Spleen (tissue), 11 donors: ENCODE measurements at regions not wholly inside any gene's neighbourhood (a gene's known extent, or its start where the extent isn't known, plus 50 kb on each side); places are given as distances from the start of the nearest gene placed in this dataset.

Source experiments
- DNase-seq: peaks from one replicate; pipeline ENCODE4 v3.0.0-alpha.2; 2020
- H3K27ac ChIP-seq, 8 donors: fragments of 200-600 bp; sonication (generic) in 7 of 8; 1 replicate in 4 of 8; 2 replicates in 4 of 8; pipeline versions ENCODE4 v1.5.0 to v1.8.0; 2016 to 2021; ENCODE audit warnings: inconsistent platforms in 4 of 8, mild to moderate bottlenecking in 4 of 8, moderate library complexity in 1 of 8
- H3K27me3 ChIP-seq, 7 donors: fragments of 200-600 bp; sonication (generic) in 6 of 7; replicated peaks in 1 of 7; 1 replicate in 4 of 7; 2 replicates in 3 of 7; pipeline versions ENCODE4 v1.5.0 to v1.8.0; 2016 to 2021; ENCODE audit warnings: inconsistent platforms in 3 of 7, mild to moderate bottlenecking in 1 of 7
- H3K36me3 ChIP-seq, 6 donors: fragments of 200-600 bp; sonication (generic) in 5 of 6; 1 replicate in 4 of 6; 2 replicates in 2 of 6; pipeline versions ENCODE4 v1.5.0 to v1.8.0; 2016 to 2021; ENCODE audit warnings: inconsistent platforms in 2 of 6
- H3K4me1 ChIP-seq, 6 donors: fragments of 200-600 bp; sonication (generic) in 5 of 6; 1 replicate in 3 of 6; 2 replicates in 3 of 6; pipeline versions ENCODE4 v1.5.0 to v1.8.0; 2016 to 2021; ENCODE audit warnings: inconsistent platforms in 3 of 6
- H3K4me3 ChIP-seq, 8 donors: fragments of 200-600 bp; sonication (generic) in 7 of 8; 1 replicate in 4 of 8; 2 replicates in 4 of 8; pipeline versions ENCODE4 v1.5.0 to v1.8.0; 2016 to 2021; ENCODE audit warnings: inconsistent platforms in 4 of 8, mild to moderate bottlenecking in 4 of 8, moderate library complexity in 2 of 8
- H3K9me3 ChIP-seq, 8 donors: fragments of 200-600 bp; sonication (generic) in 7 of 8; 1 replicate in 4 of 8; 2 replicates in 4 of 8; pipeline versions ENCODE4 v1.5.0 to v1.8.0; 2016 to 2021; ENCODE audit warnings: inconsistent platforms in 4 of 8
- CTCF ChIP-seq, 11 experiments: fragments of 200-600 bp in 7 of 11; fragments of 450-650 bp in 4 of 11; sonication (generic) in 4 of 11; IDR thresholded peaks in 8 of 11; conservative IDR thresholded peaks in 3 of 11; 1 replicate in 7 of 11; 2 replicates in 4 of 11; pipeline versions ENCODE4 v1.4.0 to v1.8.0; 2016 to 2021; ENCODE audit warnings: antibody characterized with exemption in 11 of 11, inconsistent platforms in 4 of 11, mild to moderate bottlenecking in 1 of 11
- POLR2A ChIP-seq, 3 donors: fragments of 450-650 bp; IDR thresholded peaks; one replicate each; pipeline ENCODE4 v1.5.1; 2017; ENCODE audit warnings: antibody characterized with exemption in 3 of 3, mild to moderate bottlenecking in 1 of 3
- POLR2AphosphoS5 ChIP-seq, 3 donors: sonication (generic); formaldehyde crosslinking; IDR thresholded peaks; one replicate each; pipeline ENCODE4 v1.5.1; 2017; ENCODE audit warnings: antibody characterized with exemption in 3 of 3
- WGBS, 5 donors: extraction: QIAGEN DNeasy Blood & Tissue Kit in 3 of 5; methylation state at CpG; one replicate each; pipeline versions ENCODE4 v1.1.5 to v1.1.7; 2013 to 2018; 5-methylcytosine and 5-hydroxymethylcytosine counted together
- intact Hi-C: fragments of 100-400 bp; cut with DNase I; formaldehyde crosslinking; loops from one replicate; pipeline ENCODE4 v1.15.0; 2023; ENCODE audit warnings: low total_unique reads
- donor health status: healthy with polysubstance abuse.
- donor health status: DM: no; HTN: no; CAD: no; lungs with moderate emphysema.
- donor health status: DM: no; HTN: no; CAD: no.
- donor health status: Bipolar disorder and iron deficiency.
- donor health status: healthy.
- donor health status: DM: no; HTN: no; CAD: no.
- donor health status: DM: yes; HTN: yes; CAD: no.

GRCh38 chr7:68601826-68602225 is 996.4 kb upstream of the AUTS2 start:
- H3K36me3 ChIP-seq, result no peaks in the 10 kb centered on the region
- H3K4me3 ChIP-seq, result no peak overlapping the region
- intact Hi-C loops, result loop anchor here (5.0 kb wide), 1 partner anchor 50 kb away; no protein-coding TSS in a partner anchor

GRCh38 chr7:68604541-68604940 is 993.7 kb upstream of the AUTS2 start:
- Histone ChIP-seq H3K4me1 (no peaks in the 10 kb centered on the region), H3K27me3 (no peaks in the 10 kb centered on the region), H3K27ac (no peak overlapping the region), H3K4me3 (no peak overlapping the region), H3K9me3 (peaks cover 6 to 53% (median 28%) of the 10 kb centered on the region in 8 donors), H3K36me3 (no peaks in the 10 kb centered on the region)
- intact Hi-C loops, result loop anchor here (5.0 kb wide), 1 partner anchor 52 kb away; no protein-coding TSS in a partner anchor
- no peak for TF ChIP-seq POLR2A (IDR thresholded peaks at IDR 0.05)
- TF ChIP-seq CTCF (IDR thresholded peaks at IDR 0.05 in 8 of 11, conservative IDR thresholded peaks at IDR 0.05 in 3 of 11), result no peak
- no peak for TF ChIP-seq POLR2AphosphoS5 (IDR thresholded peaks at IDR 0.05)
- 14 to 20% (median 15%) methylated on average over 1 of the region's 1 CpG for WGBS, 5 donors
- DNase-seq, result no peak

More at GRCh38 chr7:68601826-68602225, 996.4 kb upstream of the AUTS2 start:
- Histone ChIP-seq H3K9me3 (peaks cover 0 to 43% (median 5%) of the 10 kb centered on the region in 8 donors), H3K4me1 (no peaks in the 10 kb centered on the region), H3K27ac (no peak overlapping the region), H3K27me3 (no peaks in the 10 kb centered on the region)
- 70 to 80% (median 75%) methylated on average over 4 of the region's 4 CpGs for WGBS, 5 donors
- no peak for TF ChIP-seq CTCF (IDR thresholded peaks at IDR 0.05 in 8 of 11, conservative IDR thresholded peaks at IDR 0.05 in 3 of 11)
- DNase-seq, result no peak

- intact Hi-C loops, result no loop called here
- H3K27ac ChIP-seq, result no peak overlapping the region
- H3K27me3 ChIP-seq, result no peaks in the 10 kb centered on the region
- no peak overlapping the region for H3K4me3 ChIP-seq
- TF ChIP-seq POLR2AphosphoS5 (IDR thresholded peaks at IDR 0.05) (no peak), POLR2A (IDR thresholded peaks at IDR 0.05) (no peak), CTCF (IDR thresholded peaks at IDR 0.05 in 8 of 11, conservative IDR thresholded peaks at IDR 0.05 in 3 of 11) (no peak)
- no peaks in the 10 kb centered on the region for H3K36me3 ChIP-seq
- H3K9me3 ChIP-seq, result peaks cover 6 to 67% (median 42%) of the 10 kb centered on the region in 8 donors
- DNase-seq, result no peak
- WGBS, 5 donors, result 83 to 93% (median 87%) methylated on average over 1 of the region's 1 CpG
- H3K4me1 ChIP-seq, result no peaks in the 10 kb centered on the region
These were observed 987.6 kb upstream of the AUTS2 start for GRCh38 chr7:68610701-68611100.

GRCh38 chr7:68613405-68613804 is 984.9 kb upstream of the AUTS2 start:
- DNase-seq, result no peak
- WGBS, 5 donors, result 56 to 64% (median 61%) methylated on average over 6 of the region's 6 CpGs
- Histone ChIP-seq H3K36me3 (no peaks in the 10 kb centered on the region), H3K4me3 (no peak overlapping the region), H3K4me1 (no peaks in the 10 kb centered on the region), H3K27ac (no peak overlapping the region), H3K27me3 (no peaks in the 10 kb centered on the region), H3K9me3 (peaks cover 0 to 63% (median 45%) of the 10 kb centered on the region in 8 donors)
- intact Hi-C loops, result no loop called here
- no peak for TF ChIP-seq POLR2AphosphoS5 (IDR thresholded peaks at IDR 0.05)
- TF ChIP-seq POLR2A (IDR thresholded peaks at IDR 0.05), result no peak
- TF ChIP-seq CTCF (IDR thresholded peaks at IDR 0.05 in 8 of 11, conservative IDR thresholded peaks at IDR 0.05 in 3 of 11), result no peak
